ENCODE measurements at regions not wholly inside any gene's neighbourhood (a gene's known extent, or its start where the extent isn't known, plus 50 kb on each side); places are given as distances from the start of the nearest gene placed in this dataset.
"Not testable (repeated sequence)": the region's sequence is repeated elsewhere in the genome, so short reads cannot be mapped to it uniquely, and the experiment has no call there.

GRCh38 chr2:19209575-19210341, 148.7 kb downstream of the OSR1 start:
- intact Hi-C loops (cut with DNase I), result no loop called here
- no peak for DNase-seq (ENCODE audit: low spot score)

- DNase-seq (ENCODE audit: low spot score), result no peak
- intact Hi-C loops (cut with DNase I), result no loop called here
Observed at GRCh38 chr2:19208479-19209199, 149.8 kb downstream of the OSR1 start.

GRCh38 chr2:19207452-19207851, 151.0 kb downstream of the OSR1 start:
- no peak for DNase-seq (ENCODE audit: low spot score)

GRCh38 chr2:19205983-19206533, 152.4 kb downstream of the OSR1 start:
- DNase-seq (ENCODE audit: low spot score), result no peak
- intact Hi-C loops (cut with DNase I), result no loop called here

More at GRCh38 chr2:19207452-19207851, 151.0 kb downstream of the OSR1 start:
- intact Hi-C loops (cut with DNase I), result no loop called here

- intact Hi-C loops (cut with DNase I), result no loop called here
- DNase-seq (ENCODE audit: low spot score), result no peak
Observed at GRCh38 chr2:19203866-19204265, 154.6 kb downstream of the OSR1 start.

- DNase-seq (ENCODE audit: low spot score), result no peak
- intact Hi-C loops (cut with DNase I), result no loop called here
Observed at GRCh38 chr2:19201911-19202462, 156.4 kb downstream of the OSR1 start.

- no peak for DNase-seq (ENCODE audit: low spot score)
- intact Hi-C loops (cut with DNase I), result no loop called here
Observed at GRCh38 chr2:19198381-19198780, 160.0 kb downstream of the OSR1 start.

GRCh38 chr2:19195661-19196060, 162.8 kb downstream of the OSR1 start:
- DNase-seq (ENCODE audit: low spot score), result no peak
- intact Hi-C loops (cut with DNase I), result no loop called here

GRCh38 chr2:19189391-19189790, 169.0 kb downstream of the OSR1 start:
- DNase-seq (ENCODE audit: low spot score), result no peak
- intact Hi-C loops (cut with DNase I), result no loop called here

GRCh38 chr2:19187323-19188020, 171.0 kb downstream of the OSR1 start:
- DNase-seq (ENCODE audit: low spot score), result no peak
- intact Hi-C loops (cut with DNase I), result no loop called here

- intact Hi-C loops (cut with DNase I), result no loop called here
- no peak for DNase-seq (ENCODE audit: low spot score)
Observed at GRCh38 chr2:19185086-19185485, 173.3 kb downstream of the OSR1 start.

GRCh38 chr2:19178175-19178574, 180.2 kb downstream of the OSR1 start:
- no peak for DNase-seq (ENCODE audit: low spot score)
- intact Hi-C loops (cut with DNase I), result no loop called here

GRCh38 chr2:19176977-19177376, 181.4 kb downstream of the OSR1 start:
- DNase-seq (ENCODE audit: low spot score), result no peak
- intact Hi-C loops (cut with DNase I), result no loop called here

GRCh38 chr2:19176172-19176852, 182.1 kb downstream of the OSR1 start:
- intact Hi-C loops (cut with DNase I), result no loop called here
- no peak for DNase-seq (ENCODE audit: low spot score)

- intact Hi-C loops (cut with DNase I), result no loop called here
Observed at GRCh38 chr2:19174176-19174575, 184.2 kb downstream of the OSR1 start.

GRCh38 chr2:19171409-19171808, 187.0 kb downstream of the OSR1 start:
- no peak for DNase-seq (ENCODE audit: low spot score)
- intact Hi-C loops (cut with DNase I), result no loop called here

More at GRCh38 chr2:19174176-19174575, 184.2 kb downstream of the OSR1 start:
- no peak for DNase-seq (ENCODE audit: low spot score)

- intact Hi-C loops (cut with DNase I), result no loop called here
- DNase-seq (ENCODE audit: low spot score), result no peak
Observed at GRCh38 chr2:19169134-19169768, 189.2 kb downstream of the OSR1 start.

GRCh38 chr2:19164099-19164498, 194.3 kb downstream of the OSR1 start:
- DNase-seq (ENCODE audit: low spot score); intact Hi-C loops (cut with DNase I): not testable (repeated sequence)

GRCh38 chr2:19158896-19159295, 199.5 kb downstream of the OSR1 start:
- DNase-seq (ENCODE audit: low spot score), result no peak
- intact Hi-C loops (cut with DNase I), result no loop called here
